HG03565 (cell line): ENCODE measurements at regions not wholly inside any gene's neighbourhood (a gene's known extent, or its start where the extent isn't known, plus 50 kb on each side); places are given as distances from the start of the nearest gene placed in this dataset.

Experiments used
- ATAC-seq: cut with Tn5 transposase; IDR thresholded peaks from one replicate; pipeline ENCODE4 v1.9.1; 2021; ENCODE audit warnings: mild to moderate bottlenecking, moderate library complexity; ENCODE audit not compliant: unreplicated experiment

GRCh38 chr5:69042915-69043654 lies 50.7 kb upstream of the SLC30A5 start:
- peak; percentile 92 for ATAC-seq

GRCh38 chr5:69043655-69043996 lies 50.2 kb upstream of the SLC30A5 start:
- no peak for ATAC-seq
